IMR-90 (cell line): ENCODE measurements at regions not wholly inside any gene's neighbourhood (a gene's known extent, or its start where the extent isn't known, plus 50 kb on each side); places are given as distances from the start of the nearest gene placed in this dataset.

Experiments
- ATAC-seq: fragments of 200-7000 bp; cut with Tn5 transposase; 2 replicates; pipeline ENCODE4 v1.9.1; 2020; ENCODE audit warnings: low read depth, mild to moderate bottlenecking, moderate library complexity
- BruUV-seq: library from RNA; stranded (reverse); fragments of 400-500 nt; replicated peaks from 2 replicates; lab custom pipeline; 2021; lab: Mats Ljungman, UMichigan
- CTCF ChIA-PET: fragments of 300-600 bp; formaldehyde crosslinking; extraction: SDS; loops from one replicate; lab custom pipeline; 2021; ENCODE audit warnings: antibody characterized with exemption; lab: Yijun Ruan, JAX
- POLR2A ChIA-PET: fragments of 300-600 bp; sonication (Branson Sonifier 250); formaldehyde crosslinking; loops from one replicate; lab custom pipeline; 2022; ENCODE audit warnings: antibody characterized with exemption; ENCODE audit not compliant: unreplicated experiment; lab: Charles Lee
- DNase-seq: peaks from one replicate; pipeline ENCODE4 v3.0.0; 2013
- H2AFZ ChIP-seq: replicated peaks from 2 replicates; pipeline ENCODE3; 2013; ENCODE audit warnings: low read length, mild to moderate bottlenecking; ENCODE audit not compliant: poor library complexity
- H2AK5ac ChIP-seq: 2 replicates; pipeline ENCODE4 v1.6.1; 2013; ENCODE audit warnings: low read depth, low read length, inconsistent platforms
- H2AK9ac ChIP-seq: replicated peaks from 2 replicates; pipeline ENCODE3; 2013; ENCODE audit warnings: mild to moderate bottlenecking, low read depth, low read length, moderate library complexity; ENCODE audit not compliant: poor library complexity
- H2BK120ac ChIP-seq: 2 replicates; pipeline ENCODE4 v1.6.1; 2013; ENCODE audit warnings: low read depth, low read length, inconsistent platforms
- H2BK15ac ChIP-seq: 3 replicates; pipeline ENCODE4 v1.6.1; 2013; ENCODE audit warnings: low read depth, low read length, inconsistent platforms
- H2BK20ac ChIP-seq: 2 replicates; pipeline ENCODE4 v1.6.1; 2013; ENCODE audit warnings: low read depth, mild to moderate bottlenecking, inconsistent platforms, low read length, moderate library complexity
- H2BK5ac ChIP-seq: 2 replicates; pipeline ENCODE4 v1.6.1; 2013; ENCODE audit warnings: mild to moderate bottlenecking, low read depth, low read length, inconsistent platforms; ENCODE audit not compliant: poor library complexity, severe bottlenecking
- H3K14ac ChIP-seq: replicated peaks from 2 replicates; pipeline ENCODE4 v1.6.1; 2013; ENCODE audit warnings: low read depth, low read length, inconsistent platforms
- H3K18ac ChIP-seq: 2 replicates; pipeline ENCODE4 v1.6.1; 2013; ENCODE audit warnings: low read depth, low read length, control low read depth
- H3K23ac ChIP-seq: 2 replicates; pipeline ENCODE4 v1.6.1; 2013; ENCODE audit warnings: low read depth, low read length, inconsistent platforms
- H3K27ac ChIP-seq: 2 replicates; pipeline ENCODE4 v1.5.1; 2013; ENCODE audit warnings: mild to moderate bottlenecking, control low read depth, low read length; ENCODE audit not compliant: insufficient read depth
- H3K27me3 ChIP-seq: 2 replicates; pipeline ENCODE4 v1.6.1; 2013; ENCODE audit warnings: low read length; ENCODE audit not compliant: control insufficient read depth, insufficient read depth
- H3K36me3 ChIP-seq: 2 replicates; pipeline ENCODE4 v1.6.1; 2013; ENCODE audit warnings: low read length, mixed read lengths; ENCODE audit not compliant: control insufficient read depth, insufficient read depth
- H3K4ac ChIP-seq: 2 replicates; pipeline ENCODE4 v1.6.1; 2013; ENCODE audit warnings: low read depth, low read length, inconsistent platforms
- H3K4me1 ChIP-seq: 2 replicates; pipeline ENCODE4 v1.6.1; 2013; ENCODE audit warnings: low read length, mixed read lengths; ENCODE audit not compliant: control insufficient read depth, insufficient read depth
- H3K4me2 ChIP-seq: 2 replicates; pipeline ENCODE4 v1.6.1; 2013; ENCODE audit warnings: low read depth, mild to moderate bottlenecking, control low read depth, low read length, moderate library complexity
- H3K4me3 ChIP-seq: 2 replicates; pipeline ENCODE4 v1.5.1; 2013; ENCODE audit warnings: low read depth, mild to moderate bottlenecking, control low read depth, low read length, moderate library complexity; ENCODE audit not compliant: insufficient read depth
- H3K56ac ChIP-seq: 2 replicates; pipeline ENCODE4 v1.6.1; 2013; ENCODE audit warnings: low read length, inconsistent platforms; ENCODE audit not compliant: insufficient read depth; ENCODE audit errors: extremely low read depth
- H3K79me1 ChIP-seq, 2 experiments: 2 replicates each; pipeline ENCODE4 v1.6.1; 2013; ENCODE audit warnings: low read length in 2 of 2, inconsistent platforms in 1 of 2, low read depth in 1 of 2
- H3K9ac ChIP-seq: 2 replicates; pipeline ENCODE4 v1.6.1; 2013; ENCODE audit warnings: low read depth, low read length, control low read depth
- H3K9me1 ChIP-seq: 2 replicates; pipeline ENCODE4 v1.6.1; 2013; ENCODE audit warnings: low read length, inconsistent platforms; ENCODE audit not compliant: insufficient read depth
- H3K9me3 ChIP-seq: 2 replicates; pipeline ENCODE4 v1.6.1; 2013; ENCODE audit warnings: low read length; ENCODE audit not compliant: control insufficient read depth, insufficient read depth
- H4K20me1 ChIP-seq: 2 replicates; pipeline ENCODE4 v1.6.1; 2013; ENCODE audit warnings: low read length, inconsistent platforms; ENCODE audit not compliant: insufficient read depth
- H4K5ac ChIP-seq: 2 replicates; pipeline ENCODE4 v1.6.1; 2013; ENCODE audit warnings: mild to moderate bottlenecking, low read depth, low read length, control low read depth
- H4K8ac ChIP-seq, 2 experiments: 2 replicates each; pipeline ENCODE4 v1.6.1; 2013; ENCODE audit warnings: low read depth in 2 of 2, low read length in 2 of 2, control low read depth in 1 of 2, inconsistent platforms in 1 of 2
- H4K91ac ChIP-seq: 2 replicates; pipeline ENCODE4 v1.6.1; 2013; ENCODE audit warnings: low read depth, low read length, inconsistent platforms; ENCODE audit not compliant: insufficient read depth
- FOS ChIP-seq: fragments of 150-350 bp; IDR thresholded peaks from 2 replicates; pipeline ENCODE4 v1.6.1; 2016; ENCODE audit warnings: low read depth, low read length
- NFE2L2 ChIP-seq: fragments of 150-350 bp; IDR thresholded peaks from 2 replicates; pipeline ENCODE4 v1.6.1; 2016; ENCODE audit warnings: low read depth, mild to moderate bottlenecking, low read length
- WGBS, 2 experiments: methylation state at CpG; one replicate each; pipeline versions ENCODE4 v1.1.5 to v1.1.7; 2013; ENCODE audit warnings: missing lambda C conversion rate in 2 of 2; ENCODE audit not compliant: insufficient read length in 1 of 2; ENCODE audit errors: extremely low coverage in 2 of 2; 5-methylcytosine and 5-hydroxymethylcytosine counted together
- dilution Hi-C: fragments of 300-500 bp; cut with HindIII; formaldehyde crosslinking; loops from one replicate; pipeline ENCODE4 v1.14.3; 2018; ENCODE audit warnings: low sequenced_read_pairs; ENCODE audit not compliant: unreplicated experiment
- in situ Hi-C: fragments of 300-500 bp; cut with MboI; formaldehyde crosslinking; loops from 3 replicates; pipeline ENCODE4 v1.14.3; 2019; ENCODE audit warnings: low sequenced_read_pairs, inconsistent platforms, mixed read lengths
- intact Hi-C: fragments of 100-400 bp; cut with micrococcal nuclease; formaldehyde crosslinking; loops from 2 replicates; pipeline ENCODE4 v1.10.0; 2022
- TF ChIP-seq, protein P1 (sequence below): fragments of 150-350 bp; IDR thresholded peaks from 2 replicates; pipeline ENCODE4 v1.6.1; 2017; ENCODE audit warnings: mild to moderate bottlenecking, antibody characterized with exemption, low read length, low read depth
- TF ChIP-seq, protein P2 (sequence below): conservative IDR thresholded peaks from 2 replicates; pipeline ENCODE4 v1.5.1; 2012; ENCODE audit warnings: mild to moderate bottlenecking, low read depth, low read length, improper control_type of control experiment

DNA sequence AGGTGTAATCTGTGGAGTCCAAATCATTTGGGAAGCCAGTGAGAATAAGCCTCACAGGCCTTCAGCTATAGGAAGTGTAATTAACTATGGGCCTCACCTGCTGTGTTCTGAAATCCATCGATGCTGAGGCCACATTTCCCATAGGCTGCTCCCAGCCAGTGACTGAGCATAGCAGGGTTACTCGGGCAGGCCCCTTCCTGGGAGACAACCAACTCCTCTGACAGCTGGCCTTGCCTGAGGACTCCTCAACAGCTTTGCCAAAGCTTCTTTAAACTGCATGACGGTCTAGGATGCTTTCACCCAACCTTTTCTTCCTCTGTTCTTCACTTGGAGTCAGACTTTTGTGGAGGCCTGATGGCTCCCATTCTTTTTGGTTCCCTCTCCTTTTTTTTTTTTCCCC lies 63.8 kb upstream of the SMNDC1 start:
- Histone ChIP-seq H3K9ac (no peak overlapping the region), H3K27ac (no peak overlapping the region), H3K4me3 (no peak overlapping the region), H3K18ac (no peak overlapping the region), H3K4ac (no peak overlapping the region), H2BK5ac (no peak overlapping the region), H4K91ac (no peak overlapping the region), H3K4me2 (no peak overlapping the region), H3K36me3 (no peaks in the 10 kb centered on the region), H2BK120ac (no peak overlapping the region), H2AK9ac (no peak overlapping the region), H3K9me1 (no peaks in the 10 kb centered on the region), H3K56ac (no peak overlapping the region), H3K27me3 (no peaks in the 10 kb centered on the region), H3K14ac (no peak overlapping the region), H3K23ac (no peak overlapping the region), H3K4me1 (0 out of 2 replicates have a peak, but pooled peaks cover 2% of the 10 kb centered on the region), H2AK5ac (no peak overlapping the region), H2BK15ac (no peak overlapping the region), H4K20me1 (no peaks in the 10 kb centered on the region), H3K79me1 (no peaks in the 10 kb centered on the region), H2BK20ac (no peak overlapping the region), H2AFZ (no peak overlapping the region), H4K5ac (no peak overlapping the region), H4K8ac (no peak overlapping the region), H3K9me3 (no peaks in the 10 kb centered on the region)
- DNase-seq (no peak), ATAC-seq (no peak)
- 88% methylated on average over 1 of the region's 3 CpGs; no CpG with 5 or more reads in 1 of the 2 experiments for WGBS, 2 experiments
- ChIA-PET CTCF (no interaction called here), POLR2A (no interaction called here)
- intact Hi-C loops (no loop called here), in situ Hi-C loops (no loop called here), dilution Hi-C loops (no loop called here)
- TF ChIP-seq NFE2L2 = no peak
- TF ChIP-seq, protein P1, sequence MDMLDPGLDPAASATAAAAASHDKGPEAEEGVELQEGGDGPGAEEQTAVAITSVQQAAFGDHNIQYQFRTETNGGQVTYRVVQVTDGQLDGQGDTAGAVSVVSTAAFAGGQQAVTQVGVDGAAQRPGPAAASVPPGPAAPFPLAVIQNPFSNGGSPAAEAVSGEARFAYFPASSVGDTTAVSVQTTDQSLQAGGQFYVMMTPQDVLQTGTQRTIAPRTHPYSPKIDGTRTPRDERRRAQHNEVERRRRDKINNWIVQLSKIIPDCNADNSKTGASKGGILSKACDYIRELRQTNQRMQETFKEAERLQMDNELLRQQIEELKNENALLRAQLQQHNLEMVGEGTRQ = no peak
- no peak for TF ChIP-seq FOS
- TF ChIP-seq, protein P2, sequence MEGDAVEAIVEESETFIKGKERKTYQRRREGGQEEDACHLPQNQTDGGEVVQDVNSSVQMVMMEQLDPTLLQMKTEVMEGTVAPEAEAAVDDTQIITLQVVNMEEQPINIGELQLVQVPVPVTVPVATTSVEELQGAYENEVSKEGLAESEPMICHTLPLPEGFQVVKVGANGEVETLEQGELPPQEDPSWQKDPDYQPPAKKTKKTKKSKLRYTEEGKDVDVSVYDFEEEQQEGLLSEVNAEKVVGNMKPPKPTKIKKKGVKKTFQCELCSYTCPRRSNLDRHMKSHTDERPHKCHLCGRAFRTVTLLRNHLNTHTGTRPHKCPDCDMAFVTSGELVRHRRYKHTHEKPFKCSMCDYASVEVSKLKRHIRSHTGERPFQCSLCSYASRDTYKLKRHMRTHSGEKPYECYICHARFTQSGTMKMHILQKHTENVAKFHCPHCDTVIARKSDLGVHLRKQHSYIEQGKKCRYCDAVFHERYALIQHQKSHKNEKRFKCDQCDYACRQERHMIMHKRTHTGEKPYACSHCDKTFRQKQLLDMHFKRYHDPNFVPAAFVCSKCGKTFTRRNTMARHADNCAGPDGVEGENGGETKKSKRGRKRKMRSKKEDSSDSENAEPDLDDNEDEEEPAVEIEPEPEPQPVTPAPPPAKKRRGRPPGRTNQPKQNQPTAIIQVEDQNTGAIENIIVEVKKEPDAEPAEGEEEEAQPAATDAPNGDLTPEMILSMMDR = no peak
- BruUV-seq = no TSS peak
